ENCODE measurements at regions not wholly inside any gene's neighbourhood (a gene's known extent, or its start where the extent isn't known, plus 50 kb on each side); places are given as distances from the start of the nearest gene placed in this dataset.

GRCh38 chr9:120331913-120332312 is 248.1 kb downstream of the CDK5RAP2 start:
- H3K9me3 ChIP-seq (replicated peaks in 1 of 3): no peaks in the 10 kb centered on the region
- 92 to 96% (median 93%) methylated on average over 3 of the region's 3 CpGs for WGBS, 4 donors
- H3K27ac ChIP-seq: no peak overlapping the region
- intact Hi-C loops (cut with DNase I): no loop called here
- no peak overlapping the region for H3K4me3 ChIP-seq
- no peaks in the 10 kb centered on the region for H3K36me3 ChIP-seq (replicated peaks in 1 of 2)
- H3K4me1 ChIP-seq (replicated peaks in 1 of 2): no peaks in the 10 kb centered on the region
- TF ChIP-seq POLR2A (IDR thresholded peaks at IDR 0.05) (no peak), CTCF (IDR thresholded peaks at IDR 0.05) (no peak)
- no peaks in the 10 kb centered on the region for H3K27me3 ChIP-seq
- no peak for DNase-seq

- TF ChIP-seq CTCF (IDR thresholded peaks at IDR 0.05): no peak
- TF ChIP-seq POLR2A (IDR thresholded peaks at IDR 0.05): no peak
- Histone ChIP-seq H3K4me3 (no peak overlapping the region), H3K4me1 (replicated peaks in 1 of 2) (no peaks in the 10 kb centered on the region), H3K36me3 (replicated peaks in 1 of 2) (no peaks in the 10 kb centered on the region), H3K9me3 (replicated peaks in 1 of 3) (no peaks in the 10 kb centered on the region), H3K27ac (no peak overlapping the region), H3K27me3 (no peaks in the 10 kb centered on the region)
- intact Hi-C loops (cut with DNase I): no loop called here
- DNase-seq: no peak
- 97 to 100% (median 98%) methylated on average over 1 to 2 of the region's 2 CpGs; no CpG with 5 or more reads in 1 of the 4 donors for WGBS, 4 donors
Measured at GRCh38 chr9:120330031-120330430, 249.9 kb downstream of the CDK5RAP2 start.

- no peak for DNase-seq
- TF ChIP-seq POLR2A (IDR thresholded peaks at IDR 0.05) (no peak), CTCF (IDR thresholded peaks at IDR 0.05) (no peak)
- H3K27me3 ChIP-seq: no peaks in the 10 kb centered on the region
- no peak overlapping the region for H3K27ac ChIP-seq
- 84 to 97% (median 92%) methylated on average over 3 of the region's 3 CpGs for WGBS, 4 donors
- H3K4me3 ChIP-seq: no peak overlapping the region
- no peaks in the 10 kb centered on the region for H3K4me1 ChIP-seq (replicated peaks in 1 of 2)
- no peaks in the 10 kb centered on the region for H3K36me3 ChIP-seq (replicated peaks in 1 of 2)
- H3K9me3 ChIP-seq (replicated peaks in 1 of 3): no peaks in the 10 kb centered on the region
- intact Hi-C loops (cut with DNase I): no loop called here
Measured at GRCh38 chr9:120327322-120327721, 252.6 kb downstream of the CDK5RAP2 start.

- 77 to 86% (median 83%) methylated on average over 4 of the region's 4 CpGs for WGBS, 4 donors
- Histone ChIP-seq H3K4me1 (replicated peaks in 1 of 2) (peaks cover under 1 to 3% of the 10 kb centered on the region in 2 donors), H3K27me3 (no peaks in the 10 kb centered on the region), H3K27ac (no peak overlapping the region), H3K4me3 (no peak overlapping the region), H3K9me3 (replicated peaks in 1 of 3) (no peaks in the 10 kb centered on the region), H3K36me3 (replicated peaks in 1 of 2) (no peaks in the 10 kb centered on the region)
- no peak for DNase-seq
- intact Hi-C loops (cut with DNase I): no loop called here
- no peak for TF ChIP-seq CTCF (IDR thresholded peaks at IDR 0.05)
- no peak for TF ChIP-seq POLR2A (IDR thresholded peaks at IDR 0.05)
Measured at GRCh38 chr9:120326049-120326693, 253.8 kb downstream of the CDK5RAP2 start.
